Tibial artery (tissue), 4 donors: ENCODE measurements at regions not wholly inside any gene's neighbourhood (a gene's known extent, or its start where the extent isn't known, plus 50 kb on each side); places are given as distances from the start of the nearest gene placed in this dataset.

Experiments
- DNase-seq, 2 donors: peaks; one replicate each; pipeline ENCODE4 v3.0.0-alpha.2; 2019
- H3K27ac ChIP-seq, 2 donors: fragments of 200-600 bp; sonication (generic) in 1 of 2; 1 replicate in 1 of 2; 2 replicates in 1 of 2; pipeline ENCODE4 v1.5.1; 2018 to 2019; ENCODE audit warnings: mild to moderate bottlenecking in 1 of 2
- H3K27me3 ChIP-seq, 2 donors: fragments of 200-600 bp; sonication (generic) in 1 of 2; one replicate each; pipeline versions ENCODE4 v1.5.1 to v1.6.0; 2016 to 2019
- H3K36me3 ChIP-seq, 3 donors: fragments of 200-600 bp; sonication (generic) in 2 of 3; one replicate each; pipeline ENCODE4 v1.5.1; 2016 to 2019; ENCODE audit warnings: mild to moderate bottlenecking in 2 of 3
- H3K4me1 ChIP-seq, 4 donors: fragments of 200-600 bp; sonication (generic) in 2 of 4; 1 replicate in 3 of 4; 2 replicates in 1 of 4; pipeline ENCODE4 v1.5.1; 2016 to 2019
- H3K4me3 ChIP-seq, 2 donors: fragments of 200-600 bp; sonication (generic) in 1 of 2; 1 replicate in 1 of 2; 2 replicates in 1 of 2; pipeline ENCODE4 v1.5.1; 2018 to 2019; ENCODE audit warnings: mild to moderate bottlenecking in 2 of 2
- H3K9me3 ChIP-seq, 3 donors: fragments of 200-600 bp; sonication (generic) in 1 of 3; one replicate each; pipeline ENCODE4 v1.5.1; 2016 to 2019
- CTCF ChIP-seq, 2 experiments: fragments of 200-600 bp in 1 of 2; fragments of 450-650 bp in 1 of 2; IDR thresholded peaks; one replicate each; pipeline ENCODE4 v1.5.1; 2017 to 2019; ENCODE audit warnings: antibody characterized with exemption in 2 of 2, mild to moderate bottlenecking in 1 of 2, moderate library complexity in 1 of 2
- intact Hi-C: fragments of 100-400 bp; cut with DNase I; formaldehyde crosslinking; loops from one replicate; pipeline ENCODE4 v1.15.0; 2023; ENCODE audit warnings: low total_unique reads

- H3K36me3 ChIP-seq: no peaks in the 10 kb centered on the region
- H3K27ac ChIP-seq: no peak overlapping the region
- no peak for TF ChIP-seq CTCF (IDR thresholded peaks at IDR 0.05)
- intact Hi-C loops: no loop called here
- no peaks in the 10 kb centered on the region for H3K4me1 ChIP-seq
- H3K27me3 ChIP-seq: no peaks in the 10 kb centered on the region
- H3K9me3 ChIP-seq: no peaks in the 10 kb centered on the region
- no peak for DNase-seq
- no peak overlapping the region for H3K4me3 ChIP-seq
Measured at GRCh38 chr2:129490641-129491040, 488.8 kb upstream of the RAB6C start.

GRCh38 chr2:129491308-129491707 lies 488.2 kb upstream of the RAB6C start:
- Histone ChIP-seq H3K36me3 (no peaks in the 10 kb centered on the region), H3K27me3 (no peaks in the 10 kb centered on the region), H3K27ac (no peak overlapping the region), H3K4me1 (no peaks in the 10 kb centered on the region), H3K4me3 (no peak overlapping the region), H3K9me3 (no peaks in the 10 kb centered on the region)
- intact Hi-C loops: no loop called here
- no peak for DNase-seq
- no peak for TF ChIP-seq CTCF (IDR thresholded peaks at IDR 0.05)

- Histone ChIP-seq H3K36me3 (no peaks in the 10 kb centered on the region), H3K27me3 (no peaks in the 10 kb centered on the region), H3K27ac (no peak overlapping the region), H3K4me3 (no peak overlapping the region), H3K4me1 (no peaks in the 10 kb centered on the region), H3K9me3 (no peaks in the 10 kb centered on the region)
- TF ChIP-seq CTCF (IDR thresholded peaks at IDR 0.05): no peak
- intact Hi-C loops: no loop called here
- no peak for DNase-seq
Measured at GRCh38 chr2:129492548-129492947, 486.9 kb upstream of the RAB6C start.

GRCh38 chr2:129499747-129500146 lies 479.7 kb upstream of the RAB6C start:
- H3K4me3 ChIP-seq: no peak overlapping the region
- no peaks in the 10 kb centered on the region for H3K36me3 ChIP-seq
- no peak for TF ChIP-seq CTCF (IDR thresholded peaks at IDR 0.05)
- intact Hi-C loops: no loop called here
- H3K4me1 ChIP-seq: no peaks in the 10 kb centered on the region
- H3K27ac ChIP-seq: no peak overlapping the region
- DNase-seq: no peak
- H3K9me3 ChIP-seq: no peaks in the 10 kb centered on the region
- no peaks in the 10 kb centered on the region for H3K27me3 ChIP-seq

- no peak for DNase-seq
Measured at GRCh38 chr2:129502781-129503180, 476.7 kb upstream of the RAB6C start.

More at GRCh38 chr2:129502781-129503180, 476.7 kb upstream of the RAB6C start:
- Histone ChIP-seq H3K27me3 (no peaks in the 10 kb centered on the region), H3K9me3 (no peaks in the 10 kb centered on the region), H3K4me1 (no peaks in the 10 kb centered on the region), H3K4me3 (no peak overlapping the region), H3K36me3 (no peaks in the 10 kb centered on the region), H3K27ac (no peak overlapping the region)
- TF ChIP-seq CTCF (IDR thresholded peaks at IDR 0.05): no peak
- intact Hi-C loops: no loop called here
